HG03469 (cell line): ENCODE measurements at regions not wholly inside any gene's neighbourhood (a gene's known extent, or its start where the extent isn't known, plus 50 kb on each side); places are given as distances from the start of the nearest gene placed in this dataset.
"Not testable (repeated sequence)": the region's sequence is repeated elsewhere in the genome, so short reads cannot be mapped to it uniquely, and the experiment has no call there.

Source experiments
- ATAC-seq: cut with Tn5 transposase; IDR thresholded peaks from one replicate; pipeline ENCODE4 v1.9.1; 2021; ENCODE audit warnings: mild to moderate bottlenecking, moderate library complexity, moderate number of reproducible peaks; ENCODE audit not compliant: unreplicated experiment

- ATAC-seq, result not testable (repeated sequence)
These were observed 81.5 kb downstream of the TRIM69 start for GRCh38 chr15:44817797-44818196.

GRCh38 chr15:44819331-44819987, 83.1 kb downstream of the TRIM69 start:
- ATAC-seq, result not testable (repeated sequence)

GRCh38 chr15:44820535-44820934, 84.2 kb downstream of the TRIM69 start:
- ATAC-seq, result not testable (repeated sequence)

GRCh38 chr15:44820967-44821366, 84.6 kb downstream of the TRIM69 start:
- not testable (repeated sequence) for ATAC-seq

- ATAC-seq, result not testable (repeated sequence)
These were observed 88.2 kb downstream of the TRIM69 start for GRCh38 chr15:44824277-44825145.

- not testable (repeated sequence) for ATAC-seq
These were observed 90.3 kb downstream of the TRIM69 start for GRCh38 chr15:44826583-44826982.

GRCh38 chr15:44828229-44828914, 92.0 kb downstream of the TRIM69 start:
- not testable (repeated sequence) for ATAC-seq

GRCh38 chr15:44829150-44829549, 92.8 kb downstream of the TRIM69 start:
- ATAC-seq, result not testable (repeated sequence)

- not testable (repeated sequence) for ATAC-seq
These were observed 94.5 kb downstream of the TRIM69 start for GRCh38 chr15:44830692-44831408.

GRCh38 chr15:44831409-44831741, 95.0 kb downstream of the TRIM69 start:
- not testable (repeated sequence) for ATAC-seq

- not testable (repeated sequence) for ATAC-seq
These were observed 95.8 kb downstream of the TRIM69 start for GRCh38 chr15:44832133-44832532.

GRCh38 chr15:44833081-44833480, 96.8 kb downstream of the TRIM69 start:
- ATAC-seq, result not testable (repeated sequence)

GRCh38 chr15:44833761-44834160, 97.4 kb downstream of the TRIM69 start:
- ATAC-seq, result not testable (repeated sequence)

- ATAC-seq, result not testable (repeated sequence)
These were observed 98.8 kb downstream of the TRIM69 start for GRCh38 chr15:44835082-44835481.

GRCh38 chr15:44836094-44836493, 99.8 kb downstream of the TRIM69 start:
- no peak for ATAC-seq

GRCh38 chr15:44838929-44839328, 102.6 kb downstream of the TRIM69 start:
- ATAC-seq, result not testable (repeated sequence)

- not testable (repeated sequence) for ATAC-seq
These were observed 105.4 kb downstream of the TRIM69 start for GRCh38 chr15:44841762-44842161.

GRCh38 chr15:44842883-44843282, 106.6 kb downstream of the TRIM69 start:
- not testable (repeated sequence) for ATAC-seq

GRCh38 chr15:44844936-44845335, 108.6 kb downstream of the TRIM69 start:
- not testable (repeated sequence) for ATAC-seq

GRCh38 chr15:44846156-44846555, 109.8 kb downstream of the TRIM69 start:
- not testable (repeated sequence) for ATAC-seq

- ATAC-seq, result not testable (repeated sequence)
These were observed 108.9 kb upstream of the TERB2 start for GRCh38 chr15:44847555-44847954.
